HCT116 (cell line): ENCODE measurements at regions not wholly inside any gene's neighbourhood (a gene's known extent, or its start where the extent isn't known, plus 50 kb on each side); places are given as distances from the start of the nearest gene placed in this dataset.

Experiments used
- ATAC-seq: fragments of 200-7000 bp; cut with Tn5 transposase; 2 replicates; pipeline ENCODE4 v1.9.1; 2020; ENCODE audit warnings: mild to moderate bottlenecking, moderate library complexity
- BruUV-seq: library from RNA; stranded (reverse); fragments of 400-500 nt; replicated peaks from 2 replicates; lab custom pipeline; 2021; lab: Mats Ljungman, UMichigan
- CTCF ChIA-PET: fragments of 300-600 bp; sonication (Branson Sonifier 250); formaldehyde crosslinking; loops from one replicate; lab custom pipeline; 2021; ENCODE audit warnings: antibody characterized with exemption; lab: Charles Lee
- POLR2A ChIA-PET: fragments of 300-600, 350-600 bp; sonication (Branson Sonifier 250); formaldehyde crosslinking; loops from one replicate; lab custom pipeline; 2021; ENCODE audit warnings: antibody characterized with exemption; lab: Charles Lee
- RAD21 ChIA-PET, 2 experiments: fragments of 300-600 bp; sonication (Branson Sonifier 250); formaldehyde crosslinking; loops; one replicate each; lab custom pipeline; 2023; ENCODE audit warnings: low total read pairs in 2 of 2; ENCODE audit not compliant: uncharacterized antibody in 2 of 2, unreplicated experiment in 2 of 2, low non-redundant PET in 1 of 2; lab: Charles Lee
- DNase-seq: peaks from one replicate; pipeline ENCODE4 v3.0.0-alpha.2; 2010; ENCODE audit warnings: low read depth, low spot score
- H2AFZ ChIP-seq: fragments of 200-600 bp; shearing (Covaris generic), sonication (generic); 2 replicates; pipeline ENCODE4 v1.6.1; 2017; ENCODE audit warnings: low read depth, mixed run types, mixed read lengths, antibody characterized with exemption, low read length; ENCODE audit not compliant: poor library complexity, severe bottlenecking
- H3K27ac ChIP-seq: 2 replicates; pipeline ENCODE4 v1.5.1; 2012; ENCODE audit warnings: low read depth, low read length
- H3K27me3 ChIP-seq: fragments of 200-600 bp; sonication (generic); 2 replicates; pipeline ENCODE4 v1.6.1; 2016; ENCODE audit warnings: mixed run types, low read length, mixed read lengths; ENCODE audit not compliant: insufficient read depth
- H3K36me3 ChIP-seq, 2 experiments: fragments of 200-500 bp in 1 of 2; fragments of 200-600 bp in 1 of 2; sonication (Bioruptor generic) in 1 of 2; sonication (generic) in 1 of 2; 2 replicates each; pipeline versions ENCODE4 v1.5.1 to v1.6.1; 2014 to 2016; ENCODE audit warnings: low read length in 2 of 2, inconsistent platforms in 1 of 2, mixed read lengths in 1 of 2, mixed run types in 1 of 2; ENCODE audit not compliant: insufficient read depth in 2 of 2, control insufficient read depth in 1 of 2
- H3K4me1 ChIP-seq, 2 experiments: fragments of 200-600 bp in 1 of 2; sonication (generic) in 1 of 2; 2 replicates each; pipeline versions ENCODE4 v1.5.1 to v1.6.1; 2012 to 2017; ENCODE audit warnings: low read length in 2 of 2, inconsistent platforms in 1 of 2, mild to moderate bottlenecking in 1 of 2, mixed read lengths in 1 of 2, mixed run types in 1 of 2, moderate library complexity in 1 of 2; ENCODE audit not compliant: insufficient read depth in 2 of 2, control insufficient read depth in 1 of 2
- H3K4me2 ChIP-seq: fragments of 200-600 bp; sonication (generic); 2 replicates; pipeline ENCODE4 v1.6.1; 2017; ENCODE audit warnings: mixed run types, low read length, mixed read lengths
- H3K4me3 ChIP-seq, 2 experiments: fragments of 200-600 bp in 1 of 2; sonication (generic) in 1 of 2; replicated peaks in 1 of 2; 2 replicates each; pipeline ENCODE4 v1.5.1; 2011 to 2016; ENCODE audit warnings: low read length in 2 of 2, control low read depth in 1 of 2, low read depth in 1 of 2, mild to moderate bottlenecking in 1 of 2, mixed read lengths in 1 of 2, mixed run types in 1 of 2
- H3K79me2 ChIP-seq: fragments of 200-600 bp; sonication (generic); 2 replicates; pipeline ENCODE4 v1.6.1; 2017; ENCODE audit warnings: mild to moderate bottlenecking, mixed run types, low read length, moderate library complexity, mixed read lengths; ENCODE audit not compliant: insufficient read depth
- H3K9ac ChIP-seq: fragments of 200-600 bp; sonication (generic); 2 replicates; pipeline ENCODE4 v1.6.1; 2016; ENCODE audit warnings: low read length, mixed read lengths
- H3K9me2 ChIP-seq: fragments of 200-600 bp; sonication (generic), shearing (Covaris generic); 2 replicates; pipeline ENCODE4 v1.6.1; 2017; ENCODE audit warnings: mixed run types, mild to moderate bottlenecking, moderate library complexity; ENCODE audit not compliant: insufficient read depth
- H3K9me3 ChIP-seq, 2 experiments: fragments of 200-500 bp in 1 of 2; fragments of 200-600 bp in 1 of 2; sonication (Bioruptor generic) in 1 of 2; sonication (generic) in 1 of 2; 2 replicates each; pipeline ENCODE4 v1.6.1; 2014 to 2017; ENCODE audit warnings: low read length in 2 of 2, mixed read lengths in 2 of 2, inconsistent platforms in 1 of 2, low read depth in 1 of 2, mild to moderate bottlenecking in 1 of 2, mixed run types in 1 of 2, moderate library complexity in 1 of 2; ENCODE audit not compliant: control insufficient read depth in 1 of 2, insufficient read depth in 1 of 2
- H4K20me1 ChIP-seq: fragments of 200-600 bp; sonication (generic), shearing (Covaris generic); 2 replicates; pipeline ENCODE4 v1.6.1; 2017; ENCODE audit warnings: mixed run types, mild to moderate bottlenecking, moderate library complexity; ENCODE audit not compliant: insufficient read depth
- CBX3 ChIP-seq: IDR thresholded peaks from 2 replicates; pipeline ENCODE4 v1.6.1; 2012; ENCODE audit warnings: low read depth
- ELF1 ChIP-seq: IDR thresholded peaks from 2 replicates; pipeline ENCODE4 v1.6.1; 2012; ENCODE audit warnings: low read depth, borderline replicate concordance
- EZH2phosphoT487 ChIP-seq: fragments of 200-600 bp; IDR thresholded peaks from 2 replicates; pipeline ENCODE4 v1.6.1; 2018; ENCODE audit warnings: antibody characterized with exemption, borderline replicate concordance
- JUND ChIP-seq: IDR thresholded peaks from 2 replicates; pipeline ENCODE4 v1.6.1; 2012
- RAD21 ChIP-seq: IDR thresholded peaks from 2 replicates; pipeline ENCODE4 v1.6.1; 2012; ENCODE audit warnings: low read depth, mild to moderate bottlenecking
- REST ChIP-seq: IDR thresholded peaks from 2 replicates; pipeline ENCODE4 v1.6.1; 2012; ENCODE audit warnings: low read depth
- YY1 ChIP-seq: IDR thresholded peaks from 2 replicates; pipeline ENCODE4 v1.6.1; 2011; ENCODE audit warnings: low read length, low read depth, moderate library complexity, mild to moderate bottlenecking; ENCODE audit not compliant: insufficient replicate concordance; ENCODE audit errors: extremely low read depth
- intact Hi-C: fragments of 100-400 bp; cut with micrococcal nuclease; formaldehyde crosslinking; loops from 2 replicates; pipeline ENCODE4 v1.10.0; 2022
- TF ChIP-seq, protein P1 (sequence below): IDR thresholded peaks from 2 replicates; pipeline ENCODE4 v1.6.1; 2011; ENCODE audit warnings: mild to moderate bottlenecking, low read length, moderate library complexity; ENCODE audit not compliant: insufficient replicate concordance; ENCODE audit errors: extremely low read depth
- TF ChIP-seq, protein P2 (sequence below): IDR thresholded peaks from 2 replicates; pipeline ENCODE4 v1.6.1; 2012
- TF ChIP-seq, protein P3 (sequence below), 3 experiments: fragments of 200-600 bp in 1 of 3; sonication (generic) in 1 of 3; IDR thresholded peaks in 2 of 3; conservative IDR thresholded peaks in 1 of 3; 2 replicates each; pipeline ENCODE4 v1.5.1; 2012 to 2017; ENCODE audit warnings: low read depth in 2 of 3, low read length in 2 of 3, antibody characterized with exemption in 1 of 3, borderline replicate concordance in 1 of 3, control low read depth in 1 of 3, mild to moderate bottlenecking in 1 of 3, mixed read lengths in 1 of 3, mixed run types in 1 of 3, moderate library complexity in 1 of 3; ENCODE audit not compliant: insufficient read depth in 1 of 3

DNA sequence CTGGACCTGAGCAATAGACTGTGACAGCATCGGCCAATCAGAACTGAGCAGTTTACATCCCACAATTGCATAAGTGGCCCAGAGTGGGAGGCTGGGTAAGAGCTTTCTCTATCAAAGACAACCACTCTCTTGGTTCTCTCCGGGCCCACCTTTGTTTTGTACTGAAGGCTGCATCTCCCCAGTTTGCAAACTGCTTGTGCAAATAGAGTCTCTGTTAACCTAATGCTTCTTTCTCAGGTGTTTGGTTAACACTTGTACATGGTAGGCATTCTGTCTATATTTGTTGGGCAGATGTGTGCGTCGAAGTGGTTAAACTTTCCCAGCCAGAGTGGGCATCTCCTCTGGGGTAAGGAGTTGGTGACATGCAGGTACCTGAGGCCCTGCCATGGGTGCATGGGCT is 177.1 kb downstream of the CDH26 start:
- no peak for DNase-seq
- Histone ChIP-seq H3K9me3 (no peaks in the 10 kb centered on the region), H3K27me3 (no peaks in the 10 kb centered on the region), H3K79me2 (no peaks in the 10 kb centered on the region), H4K20me1 (no peaks in the 10 kb centered on the region), H3K9me2 (no peaks in the 10 kb centered on the region), H2AFZ (no peak overlapping the region), H3K4me1 (no peaks in the 10 kb centered on the region), H3K4me2 (no peak overlapping the region), H3K27ac (no peak overlapping the region), H3K36me3 (no peaks in the 10 kb centered on the region), H3K4me3 (no peak overlapping the region), H3K9ac (no peak overlapping the region)
- ChIA-PET POLR2A (no interaction called here), RAD21 (no interaction called here), CTCF (no interaction called here)
- BruUV-seq: no TSS peak
- intact Hi-C loops: no loop called here
- TF ChIP-seq EZH2phosphoT487 (no peak), RAD21 (no peak), YY1 (no peak), CBX3 (no peak), ELF1 (no peak), REST (no peak), JUND (no peak)
- TF ChIP-seq, protein P1, sequence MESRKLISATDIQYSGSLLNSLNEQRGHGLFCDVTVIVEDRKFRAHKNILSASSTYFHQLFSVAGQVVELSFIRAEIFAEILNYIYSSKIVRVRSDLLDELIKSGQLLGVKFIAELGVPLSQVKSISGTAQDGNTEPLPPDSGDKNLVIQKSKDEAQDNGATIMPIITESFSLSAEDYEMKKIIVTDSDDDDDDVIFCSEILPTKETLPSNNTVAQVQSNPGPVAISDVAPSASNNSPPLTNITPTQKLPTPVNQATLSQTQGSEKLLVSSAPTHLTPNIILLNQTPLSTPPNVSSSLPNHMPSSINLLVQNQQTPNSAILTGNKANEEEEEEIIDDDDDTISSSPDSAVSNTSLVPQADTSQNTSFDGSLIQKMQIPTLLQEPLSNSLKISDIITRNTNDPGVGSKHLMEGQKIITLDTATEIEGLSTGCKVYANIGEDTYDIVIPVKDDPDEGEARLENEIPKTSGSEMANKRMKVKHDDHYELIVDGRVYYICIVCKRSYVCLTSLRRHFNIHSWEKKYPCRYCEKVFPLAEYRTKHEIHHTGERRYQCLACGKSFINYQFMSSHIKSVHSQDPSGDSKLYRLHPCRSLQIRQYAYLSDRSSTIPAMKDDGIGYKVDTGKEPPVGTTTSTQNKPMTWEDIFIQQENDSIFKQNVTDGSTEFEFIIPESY: no peak
- TF ChIP-seq, protein P2, sequence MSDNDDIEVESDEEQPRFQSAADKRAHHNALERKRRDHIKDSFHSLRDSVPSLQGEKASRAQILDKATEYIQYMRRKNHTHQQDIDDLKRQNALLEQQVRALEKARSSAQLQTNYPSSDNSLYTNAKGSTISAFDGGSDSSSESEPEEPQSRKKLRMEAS: no peak
- TF ChIP-seq, protein P3, sequence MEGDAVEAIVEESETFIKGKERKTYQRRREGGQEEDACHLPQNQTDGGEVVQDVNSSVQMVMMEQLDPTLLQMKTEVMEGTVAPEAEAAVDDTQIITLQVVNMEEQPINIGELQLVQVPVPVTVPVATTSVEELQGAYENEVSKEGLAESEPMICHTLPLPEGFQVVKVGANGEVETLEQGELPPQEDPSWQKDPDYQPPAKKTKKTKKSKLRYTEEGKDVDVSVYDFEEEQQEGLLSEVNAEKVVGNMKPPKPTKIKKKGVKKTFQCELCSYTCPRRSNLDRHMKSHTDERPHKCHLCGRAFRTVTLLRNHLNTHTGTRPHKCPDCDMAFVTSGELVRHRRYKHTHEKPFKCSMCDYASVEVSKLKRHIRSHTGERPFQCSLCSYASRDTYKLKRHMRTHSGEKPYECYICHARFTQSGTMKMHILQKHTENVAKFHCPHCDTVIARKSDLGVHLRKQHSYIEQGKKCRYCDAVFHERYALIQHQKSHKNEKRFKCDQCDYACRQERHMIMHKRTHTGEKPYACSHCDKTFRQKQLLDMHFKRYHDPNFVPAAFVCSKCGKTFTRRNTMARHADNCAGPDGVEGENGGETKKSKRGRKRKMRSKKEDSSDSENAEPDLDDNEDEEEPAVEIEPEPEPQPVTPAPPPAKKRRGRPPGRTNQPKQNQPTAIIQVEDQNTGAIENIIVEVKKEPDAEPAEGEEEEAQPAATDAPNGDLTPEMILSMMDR (IDR thresholded peaks at IDR 0.05 in 2 of 3, conservative IDR thresholded peaks at IDR 0.05 in 1 of 3; ENCODE audit: borderline replicate concordance in 1 of 3, insufficient read depth in 1 of 3, low read depth in 2 of 3, low read length in 2 of 3): no peak
- no peak for ATAC-seq
